ENCODE measurements at regions not wholly inside any gene's neighbourhood (a gene's known extent, or its start where the extent isn't known, plus 50 kb on each side); places are given as distances from the start of the nearest gene placed in this dataset.
"Not testable (repeated sequence)": the region's sequence is repeated elsewhere in the genome, so short reads cannot be mapped to it uniquely, and the experiment has no call there.

- not testable (repeated sequence) for DNase-seq (ENCODE audit: low spot score)
These were observed 86.7 kb upstream of the CDC42EP3 start for GRCh38 chr2:37758141-37758601.

- not testable (repeated sequence) for DNase-seq (ENCODE audit: low spot score)
These were observed 88.5 kb upstream of the CDC42EP3 start for GRCh38 chr2:37759989-37760388.

GRCh38 chr2:37760471-37760870, 89.0 kb upstream of the CDC42EP3 start:
- no peak for DNase-seq (ENCODE audit: low spot score)

- DNase-seq (ENCODE audit: low spot score), result not testable (repeated sequence)
These were observed 90.8 kb upstream of the CDC42EP3 start for GRCh38 chr2:37762281-37762680.

GRCh38 chr2:37764739-37765138, 93.3 kb upstream of the CDC42EP3 start:
- DNase-seq (ENCODE audit: low spot score), result no peak

GRCh38 chr2:37766106-37766505, 94.7 kb upstream of the CDC42EP3 start:
- no peak for DNase-seq (ENCODE audit: low spot score)

- DNase-seq (ENCODE audit: low spot score), result no peak
These were observed 95.6 kb upstream of the CDC42EP3 start for GRCh38 chr2:37767046-37767445.

- no peak for DNase-seq (ENCODE audit: low spot score)
These were observed 96.8 kb upstream of the CDC42EP3 start for GRCh38 chr2:37767959-37768925.

- no peak for DNase-seq (ENCODE audit: low spot score)
These were observed 98.1 kb upstream of the CDC42EP3 start for GRCh38 chr2:37769551-37769950.

GRCh38 chr2:37770797-37771196, 99.4 kb upstream of the CDC42EP3 start:
- DNase-seq (ENCODE audit: low spot score), result no peak

- DNase-seq (ENCODE audit: low spot score), result no peak
These were observed 100.2 kb upstream of the CDC42EP3 start for GRCh38 chr2:37771600-37772088.

- DNase-seq (ENCODE audit: low spot score), result no peak
These were observed 102.1 kb upstream of the CDC42EP3 start for GRCh38 chr2:37773371-37774130.

GRCh38 chr2:37774171-37774944, 102.9 kb upstream of the CDC42EP3 start:
- not testable (repeated sequence) for DNase-seq (ENCODE audit: low spot score)

GRCh38 chr2:37774976-37775907, 103.8 kb upstream of the CDC42EP3 start:
- DNase-seq (ENCODE audit: low spot score), result no peak

- DNase-seq (ENCODE audit: low spot score), result no peak
These were observed 104.4 kb upstream of the CDC42EP3 start for GRCh38 chr2:37775908-37776250.

- DNase-seq (ENCODE audit: low spot score), result no peak
These were observed 105.0 kb upstream of the CDC42EP3 start for GRCh38 chr2:37776487-37776886.

- no peak for DNase-seq (ENCODE audit: low spot score)
These were observed 107.7 kb upstream of the CDC42EP3 start for GRCh38 chr2:37779139-37779538.

GRCh38 chr2:37779611-37780386, 108.4 kb upstream of the CDC42EP3 start:
- DNase-seq (ENCODE audit: low spot score), result no peak

GRCh38 chr2:37780387-37780676, 108.9 kb upstream of the CDC42EP3 start:
- no peak for DNase-seq (ENCODE audit: low spot score)

GRCh38 chr2:37781028-37781427, 109.6 kb upstream of the CDC42EP3 start:
- DNase-seq (ENCODE audit: low spot score), result no peak

All from cerebellar cortex (tissue), 1 donor.